Progenitor cell of endocrine pancreas (in vitro differentiated cells): ENCODE measurements at regions not wholly inside any gene's neighbourhood (a gene's known extent, or its start where the extent isn't known, plus 50 kb on each side); places are given as distances from the start of the nearest gene placed in this dataset.
A peak's percentile ranks its signal among the peaks of the same experiment; 100 is the strongest.

Experiments used
- DNase-seq: peaks from one replicate; pipeline ENCODE4 v3.0.0; 2021; ENCODE audit warnings: low spot score; ENCODE audit not compliant: unreplicated experiment
- H3K27ac Mint-ChIP-seq: 2 replicates; pipeline ENCODE4 v1.8.0; 2021; ENCODE audit warnings: mild to moderate bottlenecking, moderate library complexity, mixed read lengths
- H3K27me3 Mint-ChIP-seq: 2 replicates; pipeline ENCODE4 v1.8.0; 2021; ENCODE audit warnings: mixed read lengths
- H3K36me3 Mint-ChIP-seq: 2 replicates; pipeline ENCODE4 v1.8.0; 2022; ENCODE audit warnings: mixed read lengths; ENCODE audit not compliant: insufficient read depth
- H3K4me1 Mint-ChIP-seq: 2 replicates; pipeline ENCODE4 v1.8.0; 2021; ENCODE audit warnings: low read depth, mixed read lengths
- H3K4me3 Mint-ChIP-seq: 2 replicates; pipeline ENCODE4 v1.8.0; 2021; ENCODE audit warnings: low read depth, mild to moderate bottlenecking, moderate library complexity, mixed read lengths
- H3K9me3 Mint-ChIP-seq: 2 replicates; pipeline ENCODE4 v1.8.0; 2021; ENCODE audit warnings: low read depth, mixed read lengths
- TF ChIP-seq, protein P1 (sequence below): fragments of 200-600 bp; sonication (generic); IDR thresholded peaks from one replicate; pipeline ENCODE4 v1.5.0; 2021; ENCODE audit warnings: antibody characterized with exemption, mild to moderate bottlenecking; ENCODE audit not compliant: unreplicated experiment

GRCh38 chr4:125430086-125430485 is 115.3 kb downstream of the FAT4 start:
- Mint-ChIP-seq H3K27me3 (no peaks in the 10 kb centered on the region), H3K9me3 (no peaks in the 10 kb centered on the region), H3K4me1 (no peaks in the 10 kb centered on the region), H3K27ac (no peak overlapping the region), H3K36me3 (no peaks in the 10 kb centered on the region), H3K4me3 (no peak overlapping the region)
- no peak for DNase-seq
- TF ChIP-seq, protein P1, sequence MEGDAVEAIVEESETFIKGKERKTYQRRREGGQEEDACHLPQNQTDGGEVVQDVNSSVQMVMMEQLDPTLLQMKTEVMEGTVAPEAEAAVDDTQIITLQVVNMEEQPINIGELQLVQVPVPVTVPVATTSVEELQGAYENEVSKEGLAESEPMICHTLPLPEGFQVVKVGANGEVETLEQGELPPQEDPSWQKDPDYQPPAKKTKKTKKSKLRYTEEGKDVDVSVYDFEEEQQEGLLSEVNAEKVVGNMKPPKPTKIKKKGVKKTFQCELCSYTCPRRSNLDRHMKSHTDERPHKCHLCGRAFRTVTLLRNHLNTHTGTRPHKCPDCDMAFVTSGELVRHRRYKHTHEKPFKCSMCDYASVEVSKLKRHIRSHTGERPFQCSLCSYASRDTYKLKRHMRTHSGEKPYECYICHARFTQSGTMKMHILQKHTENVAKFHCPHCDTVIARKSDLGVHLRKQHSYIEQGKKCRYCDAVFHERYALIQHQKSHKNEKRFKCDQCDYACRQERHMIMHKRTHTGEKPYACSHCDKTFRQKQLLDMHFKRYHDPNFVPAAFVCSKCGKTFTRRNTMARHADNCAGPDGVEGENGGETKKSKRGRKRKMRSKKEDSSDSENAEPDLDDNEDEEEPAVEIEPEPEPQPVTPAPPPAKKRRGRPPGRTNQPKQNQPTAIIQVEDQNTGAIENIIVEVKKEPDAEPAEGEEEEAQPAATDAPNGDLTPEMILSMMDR: no peak

- H3K9me3 Mint-ChIP-seq: no peaks in the 10 kb centered on the region
- H3K27ac Mint-ChIP-seq: no peak overlapping the region
- H3K27me3 Mint-ChIP-seq: no peaks in the 10 kb centered on the region
- H3K36me3 Mint-ChIP-seq: no peaks in the 10 kb centered on the region
- TF ChIP-seq, protein P1: peak; percentile 20
- DNase-seq: no peak
- H3K4me1 Mint-ChIP-seq: no peaks in the 10 kb centered on the region
- no peak overlapping the region for H3K4me3 Mint-ChIP-seq
Measured at GRCh38 chr4:125432078-125432477, 117.3 kb downstream of the FAT4 start.

DNA sequence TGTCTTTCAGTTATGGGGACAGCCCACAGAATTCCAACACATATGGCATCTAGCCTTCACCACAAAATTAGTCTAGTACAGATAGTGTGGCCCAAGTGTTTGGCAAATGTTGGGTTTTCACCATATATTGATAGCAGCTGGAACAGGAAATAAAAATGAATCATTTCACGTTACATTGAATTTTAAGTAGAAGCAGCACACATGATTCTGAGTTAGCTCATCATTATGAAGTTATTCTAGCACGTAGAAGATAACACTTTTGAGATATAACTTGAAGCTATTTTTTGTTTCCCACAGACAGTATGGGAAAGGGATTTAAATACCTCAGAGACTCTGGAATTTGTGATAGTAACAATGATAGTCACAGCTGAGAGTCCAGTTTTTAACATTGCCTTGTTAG is 118.7 kb downstream of the FAT4 start:
- TF ChIP-seq, protein P1: no peak
- Mint-ChIP-seq H3K4me1 (no peaks in the 10 kb centered on the region), H3K27me3 (no peaks in the 10 kb centered on the region), H3K4me3 (no peak overlapping the region), H3K36me3 (no peaks in the 10 kb centered on the region), H3K27ac (no peak overlapping the region), H3K9me3 (no peaks in the 10 kb centered on the region)
- no peak for DNase-seq

GRCh38 chr4:125434136-125434535 is 119.4 kb downstream of the FAT4 start:
- no peaks in the 10 kb centered on the region for H3K4me1 Mint-ChIP-seq
- H3K27ac Mint-ChIP-seq: no peak overlapping the region
- no peak overlapping the region for H3K4me3 Mint-ChIP-seq
- H3K9me3 Mint-ChIP-seq: no peaks in the 10 kb centered on the region
- H3K27me3 Mint-ChIP-seq: no peaks in the 10 kb centered on the region
- TF ChIP-seq, protein P1: no peak
- DNase-seq: no peak
- H3K36me3 Mint-ChIP-seq: no peaks in the 10 kb centered on the region

GRCh38 chr4:125440814-125441213 is 126.1 kb downstream of the FAT4 start:
- no peak for DNase-seq
- H3K36me3 Mint-ChIP-seq: no peaks in the 10 kb centered on the region

More at GRCh38 chr4:125440814-125441213, 126.1 kb downstream of the FAT4 start:
- Mint-ChIP-seq H3K27ac (no peak overlapping the region), H3K9me3 (no peaks in the 10 kb centered on the region), H3K4me1 (no peaks in the 10 kb centered on the region), H3K27me3 (no peaks in the 10 kb centered on the region), H3K4me3 (no peak overlapping the region)
- TF ChIP-seq, protein P1: no peak
